Retinal pigment epithelial cell (primary cell): ENCODE measurements at regions not wholly inside any gene's neighbourhood (a gene's known extent, or its start where the extent isn't known, plus 50 kb on each side); places are given as distances from the start of the nearest gene placed in this dataset.

Experiments
- DNase-seq: peaks from one replicate; pipeline ENCODE4 v3.0.0-alpha.2; 2010; ENCODE audit warnings: low read depth
- H3K4me3 ChIP-seq: 2 replicates; pipeline ENCODE4 v1.5.1; 2011; ENCODE audit warnings: mild to moderate bottlenecking, low read length, control low read depth, moderate library complexity
- TF ChIP-seq, protein P1 (sequence below): conservative IDR thresholded peaks from 2 replicates; pipeline ENCODE4 v1.5.1; 2011; ENCODE audit warnings: low read depth, low read length, control low read depth, inconsistent platforms

- TF ChIP-seq, protein P1, sequence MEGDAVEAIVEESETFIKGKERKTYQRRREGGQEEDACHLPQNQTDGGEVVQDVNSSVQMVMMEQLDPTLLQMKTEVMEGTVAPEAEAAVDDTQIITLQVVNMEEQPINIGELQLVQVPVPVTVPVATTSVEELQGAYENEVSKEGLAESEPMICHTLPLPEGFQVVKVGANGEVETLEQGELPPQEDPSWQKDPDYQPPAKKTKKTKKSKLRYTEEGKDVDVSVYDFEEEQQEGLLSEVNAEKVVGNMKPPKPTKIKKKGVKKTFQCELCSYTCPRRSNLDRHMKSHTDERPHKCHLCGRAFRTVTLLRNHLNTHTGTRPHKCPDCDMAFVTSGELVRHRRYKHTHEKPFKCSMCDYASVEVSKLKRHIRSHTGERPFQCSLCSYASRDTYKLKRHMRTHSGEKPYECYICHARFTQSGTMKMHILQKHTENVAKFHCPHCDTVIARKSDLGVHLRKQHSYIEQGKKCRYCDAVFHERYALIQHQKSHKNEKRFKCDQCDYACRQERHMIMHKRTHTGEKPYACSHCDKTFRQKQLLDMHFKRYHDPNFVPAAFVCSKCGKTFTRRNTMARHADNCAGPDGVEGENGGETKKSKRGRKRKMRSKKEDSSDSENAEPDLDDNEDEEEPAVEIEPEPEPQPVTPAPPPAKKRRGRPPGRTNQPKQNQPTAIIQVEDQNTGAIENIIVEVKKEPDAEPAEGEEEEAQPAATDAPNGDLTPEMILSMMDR = peak; percentile 52
- peak; percentile 2 for DNase-seq
- no peak overlapping the region for H3K4me3 ChIP-seq
Observed at GRCh38 chrX:5113128-5113527, 1115.5 kb downstream of the NLGN4X start.

DNA sequence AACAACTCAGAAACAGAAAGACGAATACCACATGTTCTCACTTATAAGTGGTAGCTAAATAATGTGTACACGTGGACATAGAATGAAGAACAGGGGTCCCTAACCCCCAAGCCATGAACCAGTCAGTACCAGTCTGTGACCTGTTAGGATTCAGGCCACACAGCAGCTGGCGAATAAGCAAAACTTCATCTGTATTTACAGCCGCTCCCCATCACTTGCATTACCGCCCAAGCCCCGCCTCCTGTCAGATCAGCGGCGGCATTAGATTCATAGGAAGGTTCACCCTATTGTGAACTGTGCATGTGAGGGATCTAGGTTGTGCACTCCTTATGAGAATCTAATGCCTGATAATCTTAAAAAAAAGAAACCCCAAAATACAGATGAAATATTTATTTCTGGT is 1128.7 kb downstream of the NLGN4X start:
- DNase-seq = no peak
- TF ChIP-seq, protein P1 = no peak
- no peak overlapping the region for H3K4me3 ChIP-seq

- TF ChIP-seq, protein P1 = no peak
- no peak for DNase-seq
- H3K4me3 ChIP-seq = no peak overlapping the region
Observed at GRCh38 chrX:5086388-5086787, 1142.3 kb downstream of the NLGN4X start.

DNA sequence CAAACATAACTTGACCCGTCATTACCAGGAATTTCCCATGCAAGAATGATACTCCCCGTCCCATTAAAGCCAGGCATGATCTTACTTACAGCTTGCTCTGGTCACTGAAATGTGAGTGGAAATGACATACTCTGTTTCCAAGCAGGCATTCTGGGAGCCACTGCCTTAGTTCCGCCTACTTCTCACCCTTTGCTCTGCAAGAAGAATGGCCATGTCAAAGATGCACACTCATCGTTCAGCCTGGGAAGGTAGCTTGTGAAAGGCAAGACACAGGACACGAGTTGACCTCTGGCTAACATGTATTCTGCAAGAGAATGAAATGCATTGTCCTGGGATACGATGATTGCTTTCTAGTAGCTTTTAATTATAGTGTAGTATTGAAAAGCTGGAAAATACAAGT is 1144.4 kb downstream of the NLGN4X start:
- TF ChIP-seq, protein P1 = no peak

GRCh38 chrX:5082705-5083104 is 1146.0 kb downstream of the NLGN4X start:
- no peak overlapping the region for H3K4me3 ChIP-seq
- TF ChIP-seq, protein P1 = no peak
- DNase-seq = no peak

More for the DNA sequence above, 1144.4 kb downstream of the NLGN4X start:
- no peak for DNase-seq
- H3K4me3 ChIP-seq = no peak overlapping the region

DNA sequence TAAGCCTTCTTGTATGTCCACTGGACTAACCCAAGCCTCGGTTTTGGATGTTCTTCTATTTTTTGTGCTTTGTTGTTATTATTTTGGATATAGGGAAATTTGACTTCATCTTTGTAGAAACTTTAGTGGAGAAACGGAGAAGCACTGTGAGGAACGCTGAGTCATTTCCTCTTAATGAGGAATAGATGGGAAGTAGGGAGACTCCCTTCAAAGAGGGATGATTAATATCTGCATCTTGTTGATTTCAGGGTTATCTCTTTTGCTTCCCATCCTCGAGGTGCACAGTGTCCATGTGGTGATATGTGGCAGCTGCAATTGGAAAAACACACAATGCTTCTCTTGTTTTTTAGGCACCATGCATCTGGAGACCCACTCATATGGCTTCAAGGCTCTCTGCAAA is 1147.9 kb downstream of the NLGN4X start:
- no peak overlapping the region for H3K4me3 ChIP-seq
- no peak for DNase-seq
- TF ChIP-seq, protein P1 = no peak

- no peak overlapping the region for H3K4me3 ChIP-seq
- TF ChIP-seq, protein P1 = no peak
- no peak for DNase-seq
Observed at GRCh38 chrX:5068550-5068949, 1160.1 kb downstream of the NLGN4X start.
